IMR-90 (cell line): ENCODE measurements at regions not wholly inside any gene's neighbourhood (a gene's known extent, or its start where the extent isn't known, plus 50 kb on each side); places are given as distances from the start of the nearest gene placed in this dataset.

Experiments used
- CTCF ChIP-seq: conservative IDR thresholded peaks from 2 replicates; pipeline ENCODE4 v1.5.1; 2012; ENCODE audit warnings: mild to moderate bottlenecking, low read depth, low read length, improper control_type of control experiment
- NFE2L2 ChIP-seq: fragments of 150-350 bp; IDR thresholded peaks from 2 replicates; pipeline ENCODE4 v1.6.1; 2016; ENCODE audit warnings: low read depth, mild to moderate bottlenecking, low read length
- POLR2A ChIP-seq: IDR thresholded peaks from 2 replicates; pipeline ENCODE4 v1.6.1; 2012; ENCODE audit warnings: mild to moderate bottlenecking, low read depth, low read length
- RAD21 ChIP-seq: IDR thresholded peaks from 2 replicates; pipeline ENCODE4 v1.6.1; 2012; ENCODE audit warnings: low read length, improper control_type of control experiment
- RCOR1 ChIP-seq: IDR thresholded peaks from 2 replicates; pipeline ENCODE4 v1.6.1; 2012; ENCODE audit warnings: mild to moderate bottlenecking, low read length, improper control_type of control experiment; ENCODE audit not compliant: insufficient replicate concordance
- RFX5 ChIP-seq: IDR thresholded peaks from 2 replicates; pipeline ENCODE4 v1.8.0; 2012; ENCODE audit warnings: low read depth, mild to moderate bottlenecking, low read length, moderate library complexity

DNA sequence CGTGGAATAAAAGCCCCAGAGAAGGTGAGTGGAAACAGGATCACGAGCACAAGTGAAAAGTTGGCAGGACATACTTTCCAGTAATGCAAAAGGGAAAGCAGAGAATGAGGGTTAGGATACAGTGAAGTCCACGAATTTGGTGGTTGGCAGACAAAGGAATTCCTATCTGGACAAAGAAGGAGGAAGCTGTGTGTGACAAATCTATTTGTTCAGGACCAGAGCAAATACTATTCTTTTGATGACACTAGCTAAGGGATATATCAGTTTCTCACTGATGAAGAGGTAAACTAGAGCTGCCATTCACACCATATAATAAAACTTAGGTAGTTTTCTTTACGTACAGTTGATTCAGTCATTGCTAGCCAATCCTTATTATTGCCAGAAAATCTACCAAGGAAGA is 156.8 kb upstream of the GRIK2 start:
- TF ChIP-seq POLR2A (no peak), NFE2L2 (no peak), CTCF (no peak), RFX5 (no peak), RCOR1 (no peak), RAD21 (no peak)
